PFSK-1 (cell line): ENCODE measurements at regions not wholly inside any gene's neighbourhood (a gene's known extent, or its start where the extent isn't known, plus 50 kb on each side); places are given as distances from the start of the nearest gene placed in this dataset.

Experiments used
- FOXP2 ChIP-seq: optimal IDR thresholded peaks from 2 replicates; pipeline ENCODE3; 2011; ENCODE audit warnings: borderline replicate concordance, control low read depth, inconsistent platforms; ENCODE audit not compliant: insufficient read depth; ENCODE audit errors: extremely low read length, extremely low read depth
- POLR2AphosphoS5 ChIP-seq: IDR thresholded peaks from 2 replicates; pipeline ENCODE4 v1.6.1; 2012; ENCODE audit warnings: low read depth, mild to moderate bottlenecking, control low read depth, low read length, moderate library complexity
- SIN3A ChIP-seq: IDR thresholded peaks from 2 replicates; pipeline ENCODE4 v1.6.1; 2012; ENCODE audit warnings: mild to moderate bottlenecking, low read length, moderate library complexity, borderline replicate concordance; ENCODE audit not compliant: insufficient read depth
- TAF1 ChIP-seq: IDR thresholded peaks from 2 replicates; pipeline ENCODE4 v1.6.1; 2012; ENCODE audit warnings: low read length, control low read depth, borderline replicate concordance; ENCODE audit not compliant: insufficient read depth
- TF ChIP-seq, protein P1 (sequence below), 2 experiments: IDR thresholded peaks; 2 replicates each; pipeline versions ENCODE4 v1.6.1 to v1.8.0; 2011 to 2012; ENCODE audit warnings: low read depth in 2 of 2, low read length in 2 of 2, control low read depth in 1 of 2, inconsistent platforms in 1 of 2, mild to moderate bottlenecking in 1 of 2, moderate library complexity in 1 of 2; ENCODE audit not compliant: insufficient read depth in 1 of 2

DNA sequence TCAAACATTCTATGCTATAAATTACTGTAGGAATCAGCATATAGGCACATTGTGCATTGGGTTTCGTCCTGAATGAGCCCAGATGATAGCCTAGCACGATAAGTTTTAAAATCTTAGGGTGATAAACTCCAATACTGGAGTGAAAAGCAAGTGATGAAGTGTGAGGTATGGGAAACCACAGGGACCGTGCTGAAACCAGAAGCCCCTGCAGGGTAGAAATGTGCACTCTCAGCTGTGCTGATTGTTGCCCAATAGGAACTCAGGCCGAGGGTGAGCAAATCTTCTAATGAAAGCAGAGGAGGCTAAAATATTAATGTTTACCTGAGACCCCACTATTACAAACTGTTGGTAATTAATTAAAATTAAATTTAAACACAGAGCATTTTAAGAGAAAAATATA lies 1486.6 kb downstream of the AACS start:
- TF ChIP-seq SIN3A (no peak), TAF1 (no peak), FOXP2 (no peak), POLR2AphosphoS5 (no peak)
- TF ChIP-seq, protein P1, sequence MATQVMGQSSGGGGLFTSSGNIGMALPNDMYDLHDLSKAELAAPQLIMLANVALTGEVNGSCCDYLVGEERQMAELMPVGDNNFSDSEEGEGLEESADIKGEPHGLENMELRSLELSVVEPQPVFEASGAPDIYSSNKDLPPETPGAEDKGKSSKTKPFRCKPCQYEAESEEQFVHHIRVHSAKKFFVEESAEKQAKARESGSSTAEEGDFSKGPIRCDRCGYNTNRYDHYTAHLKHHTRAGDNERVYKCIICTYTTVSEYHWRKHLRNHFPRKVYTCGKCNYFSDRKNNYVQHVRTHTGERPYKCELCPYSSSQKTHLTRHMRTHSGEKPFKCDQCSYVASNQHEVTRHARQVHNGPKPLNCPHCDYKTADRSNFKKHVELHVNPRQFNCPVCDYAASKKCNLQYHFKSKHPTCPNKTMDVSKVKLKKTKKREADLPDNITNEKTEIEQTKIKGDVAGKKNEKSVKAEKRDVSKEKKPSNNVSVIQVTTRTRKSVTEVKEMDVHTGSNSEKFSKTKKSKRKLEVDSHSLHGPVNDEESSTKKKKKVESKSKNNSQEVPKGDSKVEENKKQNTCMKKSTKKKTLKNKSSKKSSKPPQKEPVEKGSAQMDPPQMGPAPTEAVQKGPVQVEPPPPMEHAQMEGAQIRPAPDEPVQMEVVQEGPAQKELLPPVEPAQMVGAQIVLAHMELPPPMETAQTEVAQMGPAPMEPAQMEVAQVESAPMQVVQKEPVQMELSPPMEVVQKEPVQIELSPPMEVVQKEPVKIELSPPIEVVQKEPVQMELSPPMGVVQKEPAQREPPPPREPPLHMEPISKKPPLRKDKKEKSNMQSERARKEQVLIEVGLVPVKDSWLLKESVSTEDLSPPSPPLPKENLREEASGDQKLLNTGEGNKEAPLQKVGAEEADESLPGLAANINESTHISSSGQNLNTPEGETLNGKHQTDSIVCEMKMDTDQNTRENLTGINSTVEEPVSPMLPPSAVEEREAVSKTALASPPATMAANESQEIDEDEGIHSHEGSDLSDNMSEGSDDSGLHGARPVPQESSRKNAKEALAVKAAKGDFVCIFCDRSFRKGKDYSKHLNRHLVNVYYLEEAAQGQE (IDR thresholded peaks at IDR 0.05; ENCODE audit: insufficient read depth in 1 of 2, low read depth in 2 of 2, low read length in 2 of 2) = no peak

DNA sequence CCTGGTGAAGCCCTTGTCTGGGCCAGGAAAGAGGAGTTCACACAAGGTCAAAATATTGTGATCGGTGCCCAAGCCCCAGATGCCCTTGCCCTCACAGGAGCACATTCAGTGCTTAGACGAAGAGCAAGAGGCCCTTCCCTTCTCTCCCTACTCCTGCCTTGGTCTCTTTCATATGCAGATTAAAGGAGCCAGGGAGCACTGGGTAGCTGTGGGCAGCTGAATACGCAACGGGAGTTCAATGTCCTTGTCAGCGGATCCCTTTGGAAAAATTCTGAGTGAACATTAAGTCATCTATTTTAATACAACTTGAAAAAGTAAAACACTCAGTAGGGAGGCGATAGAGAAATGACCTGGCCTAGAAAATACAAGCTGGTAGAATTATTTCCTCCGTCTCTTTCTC lies 1489.4 kb downstream of the AACS start:
- TF ChIP-seq FOXP2 = no peak
- no peak for TF ChIP-seq TAF1
- TF ChIP-seq SIN3A = no peak
- TF ChIP-seq, protein P1 (IDR thresholded peaks at IDR 0.05; ENCODE audit: insufficient read depth in 1 of 2, low read depth in 2 of 2, low read length in 2 of 2) = no peak
- no peak for TF ChIP-seq POLR2AphosphoS5

DNA sequence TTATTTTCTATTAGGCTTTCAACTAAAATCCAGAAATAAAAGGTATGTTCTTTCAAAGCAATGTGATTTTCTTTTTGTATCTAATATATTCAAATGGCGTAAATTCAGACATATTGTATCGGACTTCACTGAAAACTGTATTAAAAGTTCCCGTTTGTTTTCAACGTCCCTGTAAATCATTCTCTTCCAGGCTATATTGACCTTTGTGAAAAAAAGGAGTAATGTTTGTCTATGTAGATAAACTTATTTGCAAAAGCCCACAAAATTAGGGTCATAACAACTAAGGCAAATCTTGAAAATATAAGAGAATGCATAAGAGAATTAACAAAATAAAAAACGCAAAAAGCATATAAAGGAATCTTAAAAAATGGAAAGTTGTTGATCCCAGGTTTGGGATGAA lies 1492.4 kb downstream of the AACS start:
- TF ChIP-seq FOXP2 (no peak), TAF1 (no peak), POLR2AphosphoS5 (no peak), SIN3A (no peak)
- TF ChIP-seq, protein P1 (IDR thresholded peaks at IDR 0.05; ENCODE audit: insufficient read depth in 1 of 2, low read depth in 2 of 2, low read length in 2 of 2) = no peak

DNA sequence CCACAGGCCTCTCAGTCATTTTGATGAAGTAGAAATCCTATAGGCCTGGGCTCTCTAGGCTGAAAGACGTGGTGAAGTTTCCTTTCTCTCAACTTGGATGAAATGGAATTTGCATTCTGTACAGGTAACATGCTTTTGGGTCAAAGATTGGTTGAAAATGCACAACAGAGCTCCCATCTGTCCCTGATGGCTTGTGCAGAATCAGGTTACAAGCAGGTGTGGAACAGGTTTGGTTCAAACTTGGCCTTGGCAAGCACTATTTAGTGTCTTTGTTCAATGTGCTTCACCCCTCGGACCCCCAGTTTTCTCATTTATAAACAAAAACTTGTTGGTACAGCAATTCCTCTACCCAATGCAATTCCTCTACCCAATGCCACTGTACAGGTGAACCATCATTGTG lies 1493.0 kb downstream of the AACS start:
- no peak for TF ChIP-seq SIN3A
- no peak for TF ChIP-seq TAF1

DNA sequence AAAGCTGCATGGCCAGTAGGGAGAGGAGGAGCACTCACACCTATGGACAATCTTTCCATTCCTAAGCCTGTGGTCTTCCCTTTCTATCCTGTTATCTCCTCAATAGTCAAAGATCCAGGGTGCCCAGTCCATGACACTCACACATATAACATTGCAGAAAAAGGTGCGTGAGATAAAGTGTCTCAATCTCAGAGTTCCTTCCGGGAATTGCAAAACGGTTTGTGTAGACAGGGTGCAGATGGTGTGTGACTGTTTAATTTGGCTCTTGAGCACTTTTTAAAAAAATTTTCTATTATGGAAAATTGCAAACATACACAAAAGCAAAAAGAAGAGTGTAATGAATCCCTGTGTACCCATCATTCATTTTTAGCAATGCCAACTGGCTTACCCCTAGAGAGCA lies 1493.6 kb downstream of the AACS start:
- TF ChIP-seq, protein P1 (IDR thresholded peaks at IDR 0.05; ENCODE audit: insufficient read depth in 1 of 2, low read depth in 2 of 2, low read length in 2 of 2) = no peak
- TF ChIP-seq SIN3A (no peak), FOXP2 (no peak), POLR2AphosphoS5 (no peak), TAF1 (no peak)
